Epithelial cell of prostate (primary cell): ENCODE measurements at regions not wholly inside any gene's neighbourhood (a gene's known extent, or its start where the extent isn't known, plus 50 kb on each side); places are given as distances from the start of the nearest gene placed in this dataset.
"Not testable (repeated sequence)": the region's sequence is repeated elsewhere in the genome, so short reads cannot be mapped to it uniquely, and the experiment has no call there.

ENCODE experiments used
- DNase-seq: peaks from one replicate; pipeline ENCODE4 v3.0.0-alpha.2; 2011; ENCODE audit warnings: low read depth, low spot score
- H3K27ac ChIP-seq: fragments of 450-650 bp; 2 replicates; pipeline ENCODE4 v1.5.1; 2017; ENCODE audit warnings: mild to moderate bottlenecking

DNA sequence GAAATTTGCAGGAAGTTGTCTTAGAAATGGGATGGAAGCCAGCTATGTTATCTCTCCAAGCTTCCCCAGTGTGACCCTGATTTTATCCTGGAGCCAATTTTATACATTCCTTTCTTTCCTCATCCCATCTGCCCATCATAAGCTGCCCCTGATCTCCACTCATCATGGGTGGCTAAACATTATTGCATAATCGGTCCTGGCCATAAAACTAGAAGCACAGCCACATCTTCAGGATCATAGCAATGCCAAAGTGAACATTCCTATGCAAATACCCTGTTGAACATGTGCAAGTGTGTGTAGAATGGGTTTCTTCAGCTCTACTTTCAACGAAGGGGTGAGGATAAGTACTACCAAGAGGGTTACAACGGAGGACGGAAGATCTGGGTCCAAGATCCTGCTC, 50.6 kb upstream of the COG2 start:
- no peak overlapping the region for H3K27ac ChIP-seq
- no peak for DNase-seq

DNA sequence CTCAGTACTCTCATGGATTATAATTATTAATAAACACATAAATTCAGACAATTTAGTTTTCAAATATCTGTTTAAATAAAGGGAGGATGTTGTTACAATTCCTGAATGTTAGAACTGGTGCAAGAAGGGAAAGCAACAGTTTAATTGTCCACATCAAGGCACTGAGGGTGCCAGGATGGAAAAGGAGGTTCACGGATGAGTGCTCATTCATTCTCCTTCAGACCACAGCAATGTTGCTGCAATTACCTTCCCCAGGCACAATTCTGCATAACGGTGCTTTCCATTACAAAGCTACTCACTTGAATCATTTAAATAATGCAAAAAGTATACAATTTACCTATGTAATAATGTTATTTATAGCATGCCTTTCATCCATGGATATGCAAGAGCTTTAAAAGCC, 52.3 kb upstream of the COG2 start:
- no peak overlapping the region for H3K27ac ChIP-seq
- no peak for DNase-seq

DNA sequence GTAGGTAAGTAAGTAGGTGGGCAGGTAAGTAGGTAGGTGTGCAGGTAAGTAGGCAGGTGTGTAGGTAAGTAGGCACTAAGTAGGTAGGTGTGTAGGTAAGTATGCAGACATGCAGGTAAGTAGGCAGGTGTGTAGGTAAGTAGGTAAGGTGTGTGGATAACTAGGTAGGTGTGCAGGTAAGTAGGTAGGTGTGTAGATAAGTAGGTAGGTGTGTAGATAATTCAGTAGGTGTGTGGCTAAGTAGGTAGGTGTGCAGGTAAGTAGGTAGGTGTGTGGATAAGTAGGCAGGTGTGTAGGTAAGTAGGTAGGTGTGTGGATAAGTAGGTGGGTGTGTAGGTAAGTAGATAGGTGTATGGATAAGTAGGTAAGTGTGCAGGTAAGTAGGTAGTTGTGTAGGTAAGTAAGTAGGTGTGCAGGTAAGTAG, 53.9 kb upstream of the COG2 start:
- H3K27ac ChIP-seq, result no peak overlapping the region
- DNase-seq, result no peak

DNA sequence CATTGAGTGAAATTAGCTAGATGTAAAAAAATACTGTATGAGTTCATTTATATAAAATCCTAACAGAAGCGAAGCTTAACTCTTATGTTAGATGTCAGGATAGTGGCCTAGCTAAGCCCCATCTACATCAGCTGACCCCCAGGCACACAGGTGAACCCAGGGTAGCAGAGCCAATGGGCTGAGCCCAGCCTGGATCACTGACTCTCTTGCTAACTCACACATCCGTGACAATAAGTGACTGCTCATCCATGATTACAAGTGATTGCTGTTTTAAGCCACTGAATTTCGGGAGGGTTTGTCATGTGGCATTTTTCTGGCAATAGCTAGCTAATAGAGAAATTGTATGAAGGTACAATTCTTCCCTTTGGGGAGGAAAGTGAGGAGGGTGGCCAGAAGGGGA, 55.2 kb upstream of the COG2 start:
- no peak overlapping the region for H3K27ac ChIP-seq
- DNase-seq, result no peak

DNA sequence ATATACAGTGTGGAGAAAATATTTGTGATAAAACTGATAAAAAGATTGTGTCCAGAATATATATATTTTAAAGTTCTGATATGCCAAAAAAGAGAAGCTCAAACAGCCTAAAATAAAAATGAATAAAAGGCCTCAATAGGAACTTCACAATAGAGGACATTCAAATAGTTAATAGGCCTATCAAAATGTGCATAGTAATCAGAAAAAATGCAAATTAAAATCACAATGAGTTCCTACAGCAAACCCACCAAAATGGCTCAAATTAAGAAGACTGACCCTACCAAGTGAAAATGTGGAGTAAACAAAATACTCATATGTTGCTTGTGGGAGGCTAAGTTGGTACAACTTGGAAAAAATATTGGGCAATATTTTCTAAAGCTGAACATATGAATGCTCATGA, 57.6 kb upstream of the COG2 start:
- H3K27ac ChIP-seq, result no peak overlapping the region
- DNase-seq, result no peak

DNA sequence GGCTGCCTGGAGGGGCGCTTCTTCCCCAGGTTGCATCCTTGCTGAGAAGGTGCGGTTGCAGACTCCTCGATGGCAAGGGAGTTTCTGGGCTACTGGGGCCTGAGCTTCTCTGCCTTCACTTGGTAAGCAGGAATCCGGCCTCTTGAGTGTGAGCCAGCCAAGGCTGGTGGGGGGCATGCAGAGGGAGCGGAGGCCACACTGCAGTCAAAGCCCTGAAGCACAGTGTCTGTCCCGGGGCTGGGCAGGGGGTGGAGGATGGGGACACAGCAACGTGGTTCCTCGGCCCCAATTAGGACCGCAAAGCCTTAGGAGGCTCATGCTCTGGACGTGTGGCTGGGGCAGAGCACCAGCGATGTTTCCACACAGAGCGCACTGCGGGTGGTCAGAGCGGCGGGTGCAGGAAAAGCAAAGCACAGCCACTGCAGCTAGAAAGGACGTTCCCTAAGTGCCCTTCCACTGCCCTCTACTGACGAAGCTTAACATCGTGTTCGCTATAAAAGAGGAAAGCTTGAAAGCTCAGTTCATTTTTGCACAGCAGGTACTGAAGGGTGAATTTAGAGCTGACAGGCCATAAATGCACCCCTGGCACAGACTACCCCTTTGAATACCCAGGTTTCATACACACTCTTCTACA, 60.7 kb upstream of the COG2 start:
- no peak overlapping the region for H3K27ac ChIP-seq
- no peak for DNase-seq

DNA sequence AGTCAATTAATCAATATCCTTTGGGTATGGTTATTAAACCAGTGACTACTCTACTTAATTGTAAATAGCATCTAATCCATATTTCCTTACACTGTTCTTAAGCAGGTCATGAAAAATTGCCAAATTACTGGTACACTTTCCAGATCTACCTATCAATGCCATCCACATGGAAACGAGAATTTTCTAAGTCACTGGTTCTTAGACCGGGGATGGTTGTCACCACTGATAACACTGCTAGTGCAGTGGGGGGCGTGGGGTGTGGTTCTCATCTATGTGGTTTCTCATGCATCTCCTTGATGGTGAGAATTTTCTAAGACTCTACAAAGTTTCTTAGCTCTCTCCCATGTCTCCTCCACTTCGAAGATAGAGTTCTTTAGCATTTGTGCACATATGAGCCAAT, 63.7 kb upstream of the COG2 start:
- H3K27ac ChIP-seq, result no peak overlapping the region
- DNase-seq, result no peak

DNA sequence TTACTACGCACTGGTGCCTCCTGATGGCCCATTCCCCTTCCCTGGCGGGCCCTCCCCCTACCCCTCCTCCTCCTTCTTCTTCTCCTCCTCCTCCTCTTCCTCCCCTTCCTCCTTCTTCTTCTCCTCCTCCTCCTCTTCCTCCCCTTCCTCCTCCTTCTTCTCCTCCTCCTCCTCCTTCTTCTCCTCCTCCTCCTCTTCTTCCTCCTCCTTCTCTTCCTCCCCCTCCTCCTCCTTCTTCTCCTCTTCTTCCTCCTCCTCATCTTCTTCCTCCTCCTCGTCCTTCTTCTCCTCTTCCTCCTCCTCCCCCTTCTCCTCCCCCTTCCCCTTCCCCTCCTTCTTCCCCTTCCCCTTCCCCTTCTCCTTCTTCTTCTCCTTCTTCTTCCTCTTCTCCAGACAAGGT, 64.7 kb upstream of the COG2 start:
- H3K27ac ChIP-seq, result no peak overlapping the region
- no peak for DNase-seq

DNA sequence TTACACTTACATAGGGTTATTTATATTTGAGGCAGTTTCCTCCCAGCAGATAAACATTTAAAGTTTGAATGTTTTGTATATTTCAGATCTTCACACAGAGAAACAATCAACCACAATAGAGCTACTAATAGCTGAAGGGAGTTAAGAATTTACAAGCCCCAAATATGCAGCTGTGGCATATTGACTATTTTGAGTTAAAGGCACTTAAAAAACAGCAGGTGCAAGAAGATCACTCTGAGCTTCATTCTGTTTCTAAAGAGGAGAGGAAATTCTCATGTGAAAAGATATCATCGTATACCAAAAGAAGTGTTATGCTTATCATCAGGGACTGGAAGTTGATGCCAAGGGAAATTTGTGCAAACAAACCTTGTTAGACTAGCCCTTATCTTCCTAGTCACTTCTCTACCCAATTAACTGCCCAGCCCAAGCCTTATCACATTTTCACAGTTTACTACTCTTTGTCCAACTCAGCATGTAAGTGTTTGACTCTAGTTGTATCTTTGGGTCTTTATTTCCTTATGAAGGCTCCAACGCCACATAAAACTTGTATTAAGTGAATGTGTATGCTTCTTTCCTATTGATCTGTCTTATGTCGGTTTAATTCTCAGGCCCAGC, 66.3 kb upstream of the COG2 start:
- H3K27ac ChIP-seq, result no peak overlapping the region
- no peak for DNase-seq

DNA sequence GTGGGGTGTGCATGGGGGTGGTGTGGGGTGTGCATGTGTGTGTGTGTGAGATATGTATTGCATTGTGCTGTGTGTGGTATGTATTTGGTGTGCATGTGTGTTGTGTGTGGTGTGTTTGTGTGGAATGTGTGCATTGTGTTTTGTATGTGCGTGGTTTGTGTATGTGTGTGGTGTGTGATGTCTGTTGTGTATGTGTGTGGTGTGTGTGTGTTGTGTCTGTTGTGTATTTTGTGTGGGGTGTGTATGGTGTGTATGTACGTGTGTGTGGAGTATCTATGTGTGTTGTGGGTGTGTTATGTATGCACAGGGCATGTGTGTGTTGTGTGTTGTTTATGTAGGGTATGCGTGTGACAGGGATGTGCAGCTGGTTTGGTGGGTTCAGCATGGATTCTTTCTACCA, 67.8 kb upstream of the COG2 start:
- H3K27ac ChIP-seq, result no peak overlapping the region
- no peak for DNase-seq

DNA sequence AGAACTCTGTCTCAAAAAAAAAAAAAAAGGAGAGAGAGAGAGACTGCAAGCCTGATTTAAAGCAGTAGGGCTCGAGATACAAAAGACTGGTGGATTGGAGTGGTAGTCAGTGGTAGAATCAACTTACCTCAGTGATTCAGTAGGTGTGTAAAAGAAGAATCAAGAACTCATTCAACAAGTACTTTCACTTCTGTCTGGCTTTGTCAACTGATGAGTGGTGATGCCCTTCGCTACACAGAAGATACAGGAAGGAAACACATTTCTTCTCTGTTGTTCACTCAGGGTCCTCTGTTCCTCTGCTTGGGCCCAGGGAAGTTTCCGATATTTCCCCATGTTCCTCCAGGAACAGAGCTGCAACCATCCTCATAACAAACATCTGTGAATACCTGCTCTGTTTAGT, 68.6 kb upstream of the COG2 start:
- no peak for DNase-seq
- H3K27ac ChIP-seq, result no peak overlapping the region

DNA sequence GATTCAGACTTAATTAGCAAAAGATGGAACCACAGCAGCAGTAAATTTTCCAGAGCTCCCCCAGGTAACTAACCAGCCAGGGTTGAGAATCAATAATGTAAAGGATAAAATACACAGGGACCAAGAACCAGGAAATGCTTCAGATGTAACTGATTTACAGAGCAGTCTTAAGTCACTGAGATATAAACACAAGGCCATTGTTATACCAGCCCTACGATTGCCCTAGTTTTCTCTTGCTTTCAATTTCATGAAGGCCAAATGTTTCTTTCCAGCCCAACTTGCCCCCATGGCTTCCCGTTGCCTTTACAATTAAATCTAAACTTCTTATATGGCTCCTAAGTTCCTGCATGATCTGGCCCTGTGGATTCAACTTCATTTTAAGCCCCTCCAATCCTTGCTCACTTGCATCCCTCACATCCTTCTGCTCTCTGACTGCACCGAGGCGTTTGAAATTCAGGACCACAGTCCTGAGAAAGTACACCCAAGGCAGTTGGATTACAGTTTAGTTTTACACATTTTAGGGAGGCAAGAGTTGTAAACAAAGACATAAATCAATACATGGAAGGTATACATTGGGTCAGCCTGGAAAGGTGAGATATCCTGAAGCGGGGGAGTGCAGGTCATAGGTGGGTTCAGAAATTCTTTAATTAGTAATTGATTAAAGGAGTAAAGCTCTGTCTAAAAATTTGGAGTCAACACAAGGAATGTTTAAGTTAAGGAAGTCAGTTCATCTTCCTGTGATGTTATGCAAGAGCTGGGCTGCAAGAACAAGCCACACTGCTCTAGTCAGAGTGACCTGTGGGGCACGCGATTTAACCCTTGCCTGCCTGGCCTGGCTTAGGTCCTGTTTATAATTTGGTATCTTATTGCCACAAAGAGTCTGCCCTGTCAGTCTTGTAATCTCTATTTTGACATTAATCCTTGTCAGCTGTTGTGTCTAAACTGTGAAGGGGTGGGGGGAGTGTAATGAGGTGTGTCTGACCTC, 69.9 kb upstream of the COG2 start:
- H3K27ac ChIP-seq, result peak overlapping the region; percentile 96
- peak; percentile 33 for DNase-seq

DNA sequence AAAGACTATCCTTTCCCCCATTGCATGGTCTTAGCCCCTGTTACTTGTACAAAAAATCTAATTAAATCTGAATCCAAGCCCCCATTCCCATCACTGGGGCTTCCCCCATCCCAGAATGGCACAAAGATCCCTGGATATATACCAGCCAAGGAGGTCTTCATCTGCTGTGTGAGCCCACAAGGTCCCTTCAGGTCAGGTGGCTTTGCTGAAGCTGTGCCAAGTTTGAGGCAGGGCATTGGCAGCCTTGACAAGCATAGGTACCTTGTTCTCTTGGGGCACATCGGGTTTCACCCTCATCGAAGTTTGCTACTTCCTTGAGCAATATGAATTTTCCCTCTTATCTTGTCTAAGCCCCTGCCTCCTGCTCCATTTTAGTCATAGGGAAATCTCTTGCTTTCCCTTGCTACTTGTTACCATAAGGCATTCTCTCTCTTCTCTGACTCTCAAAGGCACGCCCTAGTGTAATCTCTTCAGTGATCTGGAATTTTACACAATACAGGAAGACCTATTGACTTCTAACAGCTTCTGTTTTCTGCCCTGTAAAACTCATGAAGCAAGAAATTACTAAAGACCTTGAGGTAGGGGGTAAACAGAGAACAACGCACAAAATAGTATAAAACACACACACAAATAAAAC, 71.4 kb upstream of the COG2 start:
- DNase-seq, result no peak
- H3K27ac ChIP-seq, result peak overlapping the region; percentile 96

DNA sequence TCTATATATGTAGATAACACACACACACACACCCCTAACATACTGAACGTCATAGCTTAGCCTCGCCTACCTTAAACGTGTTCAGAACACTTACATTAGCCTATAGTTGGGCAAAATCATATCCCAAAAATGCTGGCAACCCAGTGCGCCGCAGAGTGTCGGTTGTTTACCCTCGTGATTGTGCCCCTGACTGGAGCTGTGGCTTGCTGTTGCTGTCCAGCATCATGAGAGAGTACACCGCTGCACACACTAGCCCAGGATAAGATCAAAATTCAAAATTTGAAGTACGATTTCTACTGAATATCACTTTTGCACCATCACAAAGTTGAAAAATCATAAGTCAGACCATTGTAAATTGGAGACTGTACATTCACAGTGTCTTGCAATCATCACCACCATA, 73.1 kb upstream of the COG2 start:
- no peak for DNase-seq
- peak overlapping the region; percentile 96 for H3K27ac ChIP-seq

DNA sequence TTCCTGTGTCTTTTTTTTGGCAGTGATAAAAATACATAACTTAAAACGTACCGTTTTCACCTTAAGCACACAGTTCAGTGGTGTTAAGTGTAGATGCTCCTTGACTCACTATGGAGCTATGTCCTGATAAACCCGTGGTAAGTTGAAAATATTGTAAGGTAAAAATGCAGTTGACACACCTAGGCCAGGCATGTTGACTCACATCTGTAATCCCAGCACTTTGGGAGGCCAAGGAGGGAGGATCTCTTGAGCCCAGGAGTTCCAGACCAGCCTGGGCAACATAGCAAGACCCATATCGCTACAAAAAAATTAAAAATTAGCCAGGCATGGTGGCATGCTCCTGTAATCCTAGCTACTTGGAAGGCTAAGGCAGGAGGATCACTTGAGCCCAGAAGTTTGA, 73.6 kb upstream of the COG2 start:
- peak overlapping the region; percentile 96 for H3K27ac ChIP-seq
- DNase-seq, result peak; percentile 63

DNA sequence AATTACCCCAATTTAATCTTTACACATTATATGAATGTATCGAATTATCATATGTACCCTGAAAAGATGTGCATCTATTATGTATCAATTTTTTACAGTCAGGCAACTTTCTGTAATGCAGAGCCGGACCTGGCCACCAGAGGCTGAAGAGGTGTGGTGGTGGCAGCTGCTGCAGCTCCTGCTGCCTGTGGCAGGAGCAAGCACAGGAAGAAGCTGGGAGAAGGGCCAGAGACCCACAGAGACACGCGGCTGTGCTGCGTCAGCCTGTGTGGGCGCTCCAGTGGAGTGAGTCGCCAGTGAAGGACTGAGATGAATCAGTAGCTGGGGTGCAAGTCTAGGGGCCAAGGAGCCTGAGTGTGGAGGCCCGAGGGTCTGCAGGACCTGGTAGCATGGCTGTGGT, 74.3 kb upstream of the COG2 start:
- H3K27ac ChIP-seq, result peak overlapping the region; percentile 96
- DNase-seq, result peak; percentile 78

DNA sequence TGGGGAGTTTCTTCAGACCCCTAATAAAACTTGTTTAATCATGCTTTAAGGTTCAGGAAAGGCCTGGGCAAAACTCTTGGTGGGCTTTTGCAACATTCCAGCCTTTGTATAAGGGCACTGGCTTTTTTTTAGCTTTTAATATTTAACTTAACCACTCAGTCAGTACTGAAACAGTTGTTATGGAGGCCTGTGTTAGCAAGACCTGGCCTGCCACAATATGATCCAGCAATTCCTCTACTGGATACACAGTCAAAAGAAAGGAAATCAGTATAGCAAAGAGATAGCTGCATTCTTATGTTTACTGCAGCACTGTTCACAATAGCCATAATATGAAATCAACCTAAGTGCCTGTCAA, 75.1 kb upstream of the COG2 start:
- H3K27ac ChIP-seq, result peak overlapping the region; percentile 96
- DNase-seq, result no peak

DNA sequence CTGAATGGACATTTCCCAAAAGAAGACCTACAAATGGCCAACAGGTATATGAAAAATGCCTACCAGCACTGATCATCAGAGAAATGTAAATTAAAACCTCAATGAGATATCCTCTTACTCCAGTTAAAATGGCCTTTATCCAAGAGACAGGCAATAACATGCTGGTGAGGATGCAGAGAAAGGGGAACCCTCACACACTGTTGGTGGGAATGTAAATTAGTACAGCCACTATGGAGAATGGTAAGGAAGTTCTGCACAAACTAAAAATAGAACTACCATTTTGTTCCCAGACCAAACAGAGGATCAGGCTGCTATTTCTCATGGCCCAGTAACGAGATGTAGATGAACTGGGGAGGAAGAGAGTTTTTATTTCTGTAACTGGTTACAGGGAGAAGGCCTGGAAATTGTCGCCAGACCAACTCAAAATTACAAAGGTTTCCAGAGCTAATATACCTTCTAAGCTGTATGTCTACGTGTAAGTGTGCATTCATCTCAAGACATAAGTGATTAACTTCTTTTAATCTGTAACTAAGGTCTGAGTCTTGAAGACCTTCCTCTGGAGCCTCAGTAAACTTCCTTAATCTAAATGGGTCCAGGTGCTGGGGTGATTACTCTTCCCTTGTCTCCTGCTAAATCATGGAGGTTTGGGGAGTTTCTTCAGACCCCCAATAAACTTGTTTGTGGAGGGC, 75.6 kb upstream of the COG2 start:
- DNase-seq, result not testable (repeated sequence)
- H3K27ac ChIP-seq, result peak overlapping the region; percentile 96

DNA sequence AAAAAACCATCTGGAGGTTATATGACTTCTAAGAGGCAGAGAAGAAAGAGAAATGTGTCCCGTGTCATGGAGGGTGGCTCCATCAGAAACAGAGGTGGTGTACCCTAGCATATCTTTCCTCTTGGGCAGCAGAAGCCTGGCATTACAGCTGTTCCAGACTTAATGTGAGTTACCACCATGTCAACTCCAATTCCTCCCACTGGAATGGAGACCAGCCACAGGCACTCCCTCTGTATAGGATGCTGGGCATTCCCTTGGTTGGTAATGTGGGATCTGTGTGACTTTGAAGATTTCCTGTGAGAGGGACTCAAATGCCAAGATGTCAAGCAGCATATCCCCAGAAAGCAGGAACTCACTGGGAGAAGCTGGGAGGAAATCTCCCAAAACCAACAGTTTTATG, 77.1 kb upstream of the COG2 start:
- DNase-seq, result no peak
- no peak overlapping the region for H3K27ac ChIP-seq

DNA sequence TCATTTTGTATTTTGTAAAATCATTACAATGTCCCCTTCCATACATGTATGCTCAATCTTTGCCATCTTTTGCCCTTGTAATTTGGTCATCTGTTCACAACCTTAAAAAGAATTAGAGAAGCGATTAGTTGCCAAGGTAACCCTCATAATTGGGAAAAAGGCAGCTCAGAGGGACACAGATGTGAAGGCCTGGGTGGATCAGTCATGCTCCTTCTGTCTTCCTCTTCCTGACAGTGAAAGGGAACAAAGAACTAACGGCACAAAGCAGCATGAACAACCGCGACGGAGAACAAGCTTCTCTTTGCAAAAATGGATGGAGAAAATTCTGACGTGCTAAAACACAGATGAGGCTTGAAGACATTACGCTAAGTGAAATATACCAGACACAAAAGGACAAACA, 78.7 kb upstream of the COG2 start:
- DNase-seq, result no peak
- H3K27ac ChIP-seq, result no peak overlapping the region
